ENCODE measurements at regions not wholly inside any gene's neighbourhood (a gene's known extent, or its start where the extent isn't known, plus 50 kb on each side); places are given as distances from the start of the nearest gene placed in this dataset.

- TF ChIP-seq CTCF (IDR thresholded peaks at IDR 0.05), result no peak
- TF ChIP-seq POLR2A (IDR thresholded peaks at IDR 0.05), result no peak
Measured at GRCh38 chrX:152079768-152080167, 58.6 kb downstream of the MAGEA10 start.
